GM20000 (cell line): ENCODE measurements at regions not wholly inside any gene's neighbourhood (a gene's known extent, or its start where the extent isn't known, plus 50 kb on each side); places are given as distances from the start of the nearest gene placed in this dataset.
A peak's percentile ranks its signal among the peaks of the same experiment; 100 is the strongest.

ENCODE experiments used
- DNase-seq: peaks from one replicate; pipeline ENCODE4 v3.0.0; 2012; ENCODE audit warnings: low spot score
- CTCF ChIP-seq: IDR thresholded peaks from 2 replicates; pipeline ENCODE4 v1.5.1; 2012; ENCODE audit warnings: mild to moderate bottlenecking, control low read depth; ENCODE audit errors: extremely low read depth, missing control alignments

GRCh38 chr10:89138755-89139490 lies 68.2 kb downstream of the CH25H start:
- TF ChIP-seq CTCF = no peak
- DNase-seq = no peak

- peak; percentile 6 for DNase-seq
These were observed 72.2 kb downstream of the CH25H start for GRCh38 chr10:89134963-89135362.

GRCh38 chr10:89129911-89130310 lies 77.2 kb downstream of the CH25H start:
- no peak for TF ChIP-seq CTCF
- no peak for DNase-seq

More at GRCh38 chr10:89134963-89135362, 72.2 kb downstream of the CH25H start:
- TF ChIP-seq CTCF = no peak

- TF ChIP-seq CTCF = no peak
- DNase-seq = no peak
These were observed 84.6 kb downstream of the CH25H start for GRCh38 chr10:89122433-89123051.

GRCh38 chr10:89121764-89122020 lies 85.4 kb downstream of the CH25H start:
- TF ChIP-seq CTCF = no peak
- no peak for DNase-seq

GRCh38 chr10:89120931-89121763 lies 86.0 kb downstream of the CH25H start:
- DNase-seq = no peak
- no peak for TF ChIP-seq CTCF

- TF ChIP-seq CTCF = no peak
- DNase-seq = no peak
These were observed 87.5 kb downstream of the CH25H start for GRCh38 chr10:89119651-89120050.
